ENCODE measurements at regions not wholly inside any gene's neighbourhood (a gene's known extent, or its start where the extent isn't known, plus 50 kb on each side); places are given as distances from the start of the nearest gene placed in this dataset.

GRCh38 chr7:70975754-70976153, 156.2 kb upstream of the GALNT17 start:
- TF ChIP-seq CTCF (IDR thresholded peaks at IDR 0.05; ENCODE audit: borderline replicate concordance): no peak
- Histone ChIP-seq H3K27ac (replicated peaks) (no peak overlapping the region), H3K9me3 (replicated peaks) (peaks cover 10% of the 10 kb centered on the region), H3K27me3 (ENCODE audit: low read depth) (peaks cover 18% of the 10 kb centered on the region), H3K36me3 (no peaks in the 10 kb centered on the region), H3K4me3 (no peak overlapping the region), H3K4me1 (no peaks in the 10 kb centered on the region)
- intact Hi-C loops (cut with micrococcal nuclease): loop anchor here (2.0 kb wide), 1 partner anchor 15 kb away; no protein-coding TSS in a partner anchor
- DNase-seq: no peak

DNA sequence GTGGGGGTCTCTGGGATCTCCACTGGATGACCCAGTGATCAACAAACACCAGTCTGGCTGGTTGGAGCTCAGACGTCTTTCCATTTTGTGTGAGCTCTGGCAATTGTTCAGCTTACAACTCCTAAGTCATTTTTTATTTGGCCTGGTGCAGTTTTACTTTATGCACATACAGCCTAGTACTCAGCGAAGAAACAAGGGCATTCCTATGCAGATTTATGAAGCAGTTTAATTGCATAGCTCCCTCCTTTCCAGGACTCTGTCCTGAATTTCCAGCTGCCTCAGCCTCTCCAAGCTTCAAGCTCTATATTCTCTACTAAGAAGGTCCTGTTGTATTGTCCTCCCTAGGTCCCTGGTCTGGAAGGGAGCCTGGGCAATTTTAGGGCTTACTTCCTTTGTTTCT, 145.6 kb upstream of the GALNT17 start:
- Histone ChIP-seq H3K36me3 (no peaks in the 10 kb centered on the region), H3K4me3 (no peak overlapping the region), H3K27ac (replicated peaks) (no peak overlapping the region), H3K9me3 (replicated peaks) (no peaks in the 10 kb centered on the region), H3K4me1 (no peaks in the 10 kb centered on the region), H3K27me3 (ENCODE audit: low read depth) (peaks cover 6% of the 10 kb centered on the region)
- intact Hi-C loops (cut with micrococcal nuclease): no loop called here
- TF ChIP-seq CTCF (IDR thresholded peaks at IDR 0.05; ENCODE audit: borderline replicate concordance): no peak
- no peak for DNase-seq

- intact Hi-C loops (cut with micrococcal nuclease): no loop called here
- DNase-seq: no peak
- no peaks in the 10 kb centered on the region for H3K36me3 ChIP-seq
- peaks cover 5% of the 10 kb centered on the region for H3K27me3 ChIP-seq (ENCODE audit: low read depth)
- H3K9me3 ChIP-seq (replicated peaks): no peaks in the 10 kb centered on the region
- no peak overlapping the region for H3K4me3 ChIP-seq
- TF ChIP-seq CTCF (IDR thresholded peaks at IDR 0.05; ENCODE audit: borderline replicate concordance): no peak
- H3K4me1 ChIP-seq: no peaks in the 10 kb centered on the region
- no peak overlapping the region for H3K27ac ChIP-seq (replicated peaks)
Measured at GRCh38 chr7:70994176-70994575, 137.8 kb upstream of the GALNT17 start.

- Histone ChIP-seq H3K4me3 (no peak overlapping the region), H3K9me3 (replicated peaks) (no peaks in the 10 kb centered on the region), H3K4me1 (no peaks in the 10 kb centered on the region), H3K27me3 (ENCODE audit: low read depth) (no peaks in the 10 kb centered on the region), H3K27ac (replicated peaks) (no peak overlapping the region), H3K36me3 (no peaks in the 10 kb centered on the region)
- intact Hi-C loops (cut with micrococcal nuclease): no loop called here
- TF ChIP-seq CTCF (IDR thresholded peaks at IDR 0.05; ENCODE audit: borderline replicate concordance): no peak
- DNase-seq: no peak
Measured at GRCh38 chr7:70997261-70997660, 134.7 kb upstream of the GALNT17 start.

DNA sequence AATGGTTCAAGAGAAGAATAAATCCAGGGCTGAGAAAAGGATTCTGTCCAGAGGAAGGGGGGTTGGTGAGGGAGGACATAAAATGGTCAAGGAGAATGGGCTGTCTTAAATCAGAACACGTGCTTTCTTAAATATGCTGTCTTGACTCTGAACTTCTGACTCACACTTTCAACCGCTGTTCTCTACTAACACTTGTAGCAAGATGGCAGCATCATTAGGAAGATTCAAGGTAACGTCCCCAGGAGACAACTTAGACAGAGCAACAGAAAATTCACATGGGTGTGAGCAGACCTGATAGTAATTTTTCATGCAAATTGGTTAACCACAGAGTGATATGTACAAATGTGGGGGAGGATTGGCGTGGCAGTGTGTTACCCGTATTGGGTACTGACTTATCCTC, 126.8 kb upstream of the GALNT17 start:
- Histone ChIP-seq H3K4me3 (no peak overlapping the region), H3K36me3 (no peaks in the 10 kb centered on the region), H3K27ac (replicated peaks) (no peak overlapping the region), H3K4me1 (no peaks in the 10 kb centered on the region), H3K27me3 (ENCODE audit: low read depth) (peaks cover 48% of the 10 kb centered on the region), H3K9me3 (replicated peaks) (peaks cover 12% of the 10 kb centered on the region)
- DNase-seq: no peak
- TF ChIP-seq CTCF (IDR thresholded peaks at IDR 0.05; ENCODE audit: borderline replicate concordance): no peak
- intact Hi-C loops (cut with micrococcal nuclease): no loop called here

DNA sequence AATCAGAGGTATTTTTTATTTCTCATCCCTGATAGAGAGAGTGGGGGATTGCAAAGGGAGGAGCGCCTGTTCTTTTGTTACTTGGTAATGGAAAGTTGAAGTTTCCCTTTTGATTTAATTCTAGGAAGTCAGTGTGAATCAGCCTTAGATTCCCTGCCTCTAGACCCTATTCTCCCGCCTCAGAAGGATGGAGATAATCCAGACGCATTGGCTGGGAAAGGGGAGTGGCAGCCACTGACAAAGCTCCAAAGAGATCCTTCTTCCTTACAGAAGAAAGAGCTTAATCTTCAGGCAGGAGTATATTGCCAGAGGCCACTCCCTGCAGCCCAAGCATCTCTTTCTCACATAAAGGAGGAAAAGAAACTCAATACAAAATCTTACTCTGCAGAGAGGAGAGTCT, 122.3 kb upstream of the GALNT17 start:
- peaks cover 58% of the 10 kb centered on the region for H3K27me3 ChIP-seq (ENCODE audit: low read depth)
- intact Hi-C loops (cut with micrococcal nuclease): no loop called here
- no peaks in the 10 kb centered on the region for H3K4me1 ChIP-seq
- DNase-seq: no peak
- H3K27ac ChIP-seq (replicated peaks): no peak overlapping the region
- no peak overlapping the region for H3K4me3 ChIP-seq
- TF ChIP-seq CTCF (IDR thresholded peaks at IDR 0.05; ENCODE audit: borderline replicate concordance): no peak
- H3K36me3 ChIP-seq: no peaks in the 10 kb centered on the region
- peaks cover 5% of the 10 kb centered on the region for H3K9me3 ChIP-seq (replicated peaks)
